Smooth muscle cell (in vitro differentiated cells): ENCODE measurements at regions not wholly inside any gene's neighbourhood (a gene's known extent, or its start where the extent isn't known, plus 50 kb on each side); places are given as distances from the start of the nearest gene placed in this dataset.

ENCODE experiments used
- DNase-seq: peaks from one replicate; lab custom pipeline; 2025; ENCODE audit not compliant: unreplicated experiment; lab: John Stamatoyannopoulos, UW
- H2AFZ ChIP-seq: fragments of 200-600 bp; sonication (generic); 2 replicates; pipeline ENCODE4 v1.6.0; 2016; ENCODE audit warnings: antibody characterized with exemption, low read depth, mild to moderate bottlenecking
- H3F3A ChIP-seq: fragments of 200-600 bp; sonication (generic); 2 replicates; pipeline ENCODE4 v1.6.0; 2017; ENCODE audit warnings: antibody characterized with exemption, low read depth
- H3K27ac ChIP-seq: fragments of 200-600 bp; sonication (generic); 2 replicates; pipeline ENCODE4 v1.5.1; 2016; ENCODE audit warnings: low read depth, mild to moderate bottlenecking
- H3K27me3 ChIP-seq: fragments of 200-600 bp; sonication (generic); 2 replicates; pipeline ENCODE4 v1.6.1; 2016; ENCODE audit warnings: low read depth, mild to moderate bottlenecking
- H3K36me3 ChIP-seq: fragments of 200-600 bp; sonication (generic); 2 replicates; pipeline ENCODE4 v1.5.1; 2016; ENCODE audit warnings: low read depth
- H3K4me1 ChIP-seq: fragments of 200-600 bp; sonication (generic); 2 replicates; pipeline ENCODE4 v1.5.1; 2016; ENCODE audit warnings: low read depth
- H3K4me2 ChIP-seq: fragments of 200-600 bp; sonication (generic); 2 replicates; pipeline ENCODE4 v1.6.0; 2016; ENCODE audit warnings: mild to moderate bottlenecking
- H3K4me3 ChIP-seq: fragments of 200-600 bp; sonication (generic); 2 replicates; pipeline ENCODE4 v1.5.1; 2016; ENCODE audit warnings: mild to moderate bottlenecking
- H3K79me2 ChIP-seq: fragments of 200-600 bp; sonication (generic); 2 replicates; pipeline ENCODE4 v1.6.0; 2016; ENCODE audit warnings: low read depth, mild to moderate bottlenecking
- H3K9ac ChIP-seq: fragments of 200-600 bp; sonication (generic); 2 replicates; pipeline ENCODE4 v1.6.0; 2016; ENCODE audit warnings: low read depth
- H3K9me3 ChIP-seq: fragments of 200-600 bp; sonication (generic); replicated peaks from 2 replicates; pipeline ENCODE4 v1.5.1; 2016; ENCODE audit warnings: low read depth
- H4K20me1 ChIP-seq: fragments of 200-600 bp; sonication (generic); 2 replicates; pipeline ENCODE4 v1.6.0; 2016; ENCODE audit warnings: low read depth
- WGBS: methylation state at CpG from one replicate; pipeline ENCODE4 v1.1.7; 2016; ENCODE audit warnings: low lambda C conversion rate; 5-methylcytosine and 5-hydroxymethylcytosine counted together
- TF ChIP-seq, protein P1 (sequence below): fragments of 200-600 bp; sonication (generic); IDR thresholded peaks from 2 replicates; pipeline ENCODE4 v1.5.1; 2017; ENCODE audit warnings: borderline replicate concordance, mild to moderate bottlenecking, antibody characterized with exemption; ENCODE audit not compliant: insufficient read depth, poor library complexity, severe bottlenecking

DNA sequence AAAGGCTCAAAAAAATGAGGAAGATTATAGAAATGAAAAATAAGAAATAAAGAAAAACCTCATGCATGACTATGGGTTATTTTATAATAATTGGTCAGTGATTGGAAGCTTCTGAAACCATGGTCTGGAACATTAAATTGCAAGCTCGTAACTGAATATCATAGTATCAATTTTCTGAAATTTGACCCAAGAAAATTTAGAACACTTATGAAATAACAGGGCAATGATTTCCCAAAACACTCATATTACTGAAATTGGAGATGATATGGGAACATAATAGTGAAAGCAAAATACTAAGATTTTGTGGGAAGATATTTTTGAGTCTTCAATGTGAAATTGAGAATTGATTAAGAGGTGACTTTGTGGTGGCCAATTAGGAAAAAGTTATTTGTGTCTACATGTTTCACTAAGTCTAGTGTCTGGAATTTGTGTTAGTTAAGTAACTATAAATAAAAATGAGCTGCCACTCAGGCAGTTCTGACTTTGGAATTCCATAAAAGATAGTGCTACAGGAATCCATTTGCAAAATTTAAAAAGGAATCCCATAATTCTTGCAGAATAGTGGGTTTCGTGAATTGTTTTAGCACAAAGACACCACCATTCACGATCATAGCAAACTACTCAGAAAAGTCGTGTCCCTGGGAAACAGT, 603.0 kb downstream of the LMO7 start:
- 86% methylated on average over 4 of the region's 4 CpGs for WGBS
- no peak for DNase-seq
- no peak overlapping the region for H3K4me3 ChIP-seq
- no peaks in the 10 kb centered on the region for H3K79me2 ChIP-seq
- no peaks in the 10 kb centered on the region for H3K4me1 ChIP-seq
- no peaks in the 10 kb centered on the region for H3K27me3 ChIP-seq
- no peaks in the 10 kb centered on the region for H4K20me1 ChIP-seq
- H3K27ac ChIP-seq, result no peak overlapping the region
- H3K4me2 ChIP-seq, result no peak overlapping the region
- H3F3A ChIP-seq, result no peaks in the 10 kb centered on the region
- no peaks in the 10 kb centered on the region for H3K36me3 ChIP-seq
- H3K9me3 ChIP-seq, result no peaks in the 10 kb centered on the region
- no peak overlapping the region for H2AFZ ChIP-seq
- TF ChIP-seq, protein P1, sequence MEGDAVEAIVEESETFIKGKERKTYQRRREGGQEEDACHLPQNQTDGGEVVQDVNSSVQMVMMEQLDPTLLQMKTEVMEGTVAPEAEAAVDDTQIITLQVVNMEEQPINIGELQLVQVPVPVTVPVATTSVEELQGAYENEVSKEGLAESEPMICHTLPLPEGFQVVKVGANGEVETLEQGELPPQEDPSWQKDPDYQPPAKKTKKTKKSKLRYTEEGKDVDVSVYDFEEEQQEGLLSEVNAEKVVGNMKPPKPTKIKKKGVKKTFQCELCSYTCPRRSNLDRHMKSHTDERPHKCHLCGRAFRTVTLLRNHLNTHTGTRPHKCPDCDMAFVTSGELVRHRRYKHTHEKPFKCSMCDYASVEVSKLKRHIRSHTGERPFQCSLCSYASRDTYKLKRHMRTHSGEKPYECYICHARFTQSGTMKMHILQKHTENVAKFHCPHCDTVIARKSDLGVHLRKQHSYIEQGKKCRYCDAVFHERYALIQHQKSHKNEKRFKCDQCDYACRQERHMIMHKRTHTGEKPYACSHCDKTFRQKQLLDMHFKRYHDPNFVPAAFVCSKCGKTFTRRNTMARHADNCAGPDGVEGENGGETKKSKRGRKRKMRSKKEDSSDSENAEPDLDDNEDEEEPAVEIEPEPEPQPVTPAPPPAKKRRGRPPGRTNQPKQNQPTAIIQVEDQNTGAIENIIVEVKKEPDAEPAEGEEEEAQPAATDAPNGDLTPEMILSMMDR, result no peak
- no peak overlapping the region for H3K9ac ChIP-seq

DNA sequence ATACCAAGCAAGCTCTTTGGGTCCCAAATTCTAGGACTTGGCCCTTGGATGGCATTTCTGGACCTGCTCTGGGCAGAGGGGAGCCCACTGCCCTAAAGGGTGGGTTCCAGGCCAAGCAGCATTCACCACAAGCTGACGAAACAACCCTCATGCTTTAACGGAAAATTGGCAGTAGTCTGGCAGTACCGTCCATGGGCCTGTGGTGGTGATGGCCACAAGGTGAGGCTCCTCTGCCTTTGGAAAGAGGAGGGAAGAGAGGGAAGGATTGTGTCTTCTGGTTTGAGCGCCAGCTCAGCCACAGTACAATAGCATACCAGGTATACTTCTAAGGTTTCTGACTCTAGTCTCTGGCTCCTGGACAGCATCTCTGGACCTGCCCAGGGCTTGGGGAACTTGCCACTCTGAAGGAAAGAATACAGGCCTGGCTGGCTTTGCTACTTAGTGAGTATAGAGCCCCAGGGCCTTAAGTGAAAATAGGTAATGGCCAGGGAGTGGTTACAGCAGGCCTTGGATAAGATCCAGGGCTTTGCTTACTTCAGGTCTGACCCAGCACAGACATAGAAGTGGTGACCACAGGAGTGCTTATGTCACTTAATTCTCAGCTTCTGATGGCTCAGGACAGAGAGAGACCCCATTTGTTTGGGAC, 595.5 kb downstream of the LMO7 start:
- Histone ChIP-seq H4K20me1 (no peaks in the 10 kb centered on the region), H3K4me1 (no peaks in the 10 kb centered on the region), H3K36me3 (no peaks in the 10 kb centered on the region), H2AFZ (no peak overlapping the region), H3K27me3 (no peaks in the 10 kb centered on the region), H3K9ac (no peak overlapping the region), H3F3A (no peaks in the 10 kb centered on the region), H3K4me2 (no peak overlapping the region), H3K4me3 (no peak overlapping the region), H3K79me2 (no peaks in the 10 kb centered on the region), H3K9me3 (no peaks in the 10 kb centered on the region), H3K27ac (no peak overlapping the region)
- no peak for DNase-seq
- TF ChIP-seq, protein P1, result no peak
- WGBS, result 80% methylated on average over 4 of the region's 4 CpGs

GRCh38 chr13:76229281-76229680, 593.2 kb downstream of the LMO7 start:
- H3K4me2 ChIP-seq, result no peak overlapping the region
- H3K27me3 ChIP-seq, result no peaks in the 10 kb centered on the region
- no peaks in the 10 kb centered on the region for H3K36me3 ChIP-seq
- H3K79me2 ChIP-seq, result no peaks in the 10 kb centered on the region
- TF ChIP-seq, protein P1, result no peak
- H3K9ac ChIP-seq, result no peak overlapping the region
- no peaks in the 10 kb centered on the region for H3K9me3 ChIP-seq
- H3K27ac ChIP-seq, result no peak overlapping the region
- H3F3A ChIP-seq, result no peaks in the 10 kb centered on the region
- DNase-seq, result no peak
- H3K4me3 ChIP-seq, result no peak overlapping the region
- no peaks in the 10 kb centered on the region for H4K20me1 ChIP-seq
- 87% methylated on average over 2 of the region's 2 CpGs for WGBS
- no peaks in the 10 kb centered on the region for H3K4me1 ChIP-seq
- no peak overlapping the region for H2AFZ ChIP-seq

DNA sequence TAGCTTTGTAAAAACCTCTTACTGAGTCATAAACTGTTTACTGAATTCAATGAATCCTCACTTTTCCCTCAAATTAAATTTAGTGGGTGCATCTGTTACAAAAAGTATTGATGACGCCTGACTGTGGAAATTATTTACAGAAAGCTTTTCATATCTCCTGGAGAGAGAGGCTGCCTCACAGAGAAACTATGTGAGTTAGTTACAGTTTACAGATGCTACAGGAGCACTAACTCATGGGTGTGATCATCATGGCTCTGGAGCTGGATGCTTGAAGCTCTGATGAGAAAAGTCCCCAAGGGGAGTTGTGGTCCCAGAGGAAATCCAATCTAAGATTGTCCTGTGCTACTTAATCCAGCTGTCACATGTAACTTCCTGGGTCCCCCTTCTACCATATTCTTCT, 590.8 kb downstream of the LMO7 start:
- Histone ChIP-seq H3K9me3 (no peaks in the 10 kb centered on the region), H3F3A (no peaks in the 10 kb centered on the region), H3K4me3 (no peak overlapping the region), H3K4me1 (no peaks in the 10 kb centered on the region), H3K79me2 (no peaks in the 10 kb centered on the region), H4K20me1 (no peaks in the 10 kb centered on the region), H2AFZ (peak overlapping the region; percentile 34), H3K27ac (peak overlapping the region; percentile 12), H3K9ac (no peak overlapping the region), H3K4me2 (no peak overlapping the region), H3K27me3 (no peaks in the 10 kb centered on the region), H3K36me3 (no peaks in the 10 kb centered on the region)
- TF ChIP-seq, protein P1, result no peak
- no peak for DNase-seq
- WGBS, result 48% methylated on average over 1 of the region's 1 CpG
